Esophagus (tissue), 2 donors: ENCODE measurements at regions not wholly inside any gene's neighbourhood (a gene's known extent, or its start where the extent isn't known, plus 50 kb on each side); places are given as distances from the start of the nearest gene placed in this dataset.

ENCODE experiments used
- H3K27ac ChIP-seq, 2 donors: one replicate each; pipeline ENCODE4 v1.5.1; 2013; ENCODE audit warnings: low read depth in 2 of 2, mild to moderate bottlenecking in 2 of 2, inconsistent platforms in 1 of 2, low read length in 1 of 2, moderate library complexity in 1 of 2
- H3K27me3 ChIP-seq, 2 donors: one replicate each; pipeline ENCODE4 v1.6.1; 2013; ENCODE audit warnings: low read length in 2 of 2, control low read depth in 1 of 2, mild to moderate bottlenecking in 1 of 2; ENCODE audit not compliant: insufficient read depth in 2 of 2, control insufficient read depth in 1 of 2
- H3K36me3 ChIP-seq, 2 donors: one replicate each; pipeline ENCODE4 v1.6.1; 2013; ENCODE audit warnings: low read length in 1 of 2; ENCODE audit not compliant: control insufficient read depth in 2 of 2, insufficient read depth in 2 of 2
- H3K4me1 ChIP-seq, 2 donors: one replicate each; pipeline ENCODE4 v1.6.1; 2013; ENCODE audit warnings: low read length in 1 of 2; ENCODE audit not compliant: control insufficient read depth in 2 of 2, insufficient read depth in 2 of 2
- H3K4me3 ChIP-seq, 2 donors: one replicate each; pipeline ENCODE4 v1.5.1; 2013; ENCODE audit warnings: low read length in 2 of 2, mild to moderate bottlenecking in 2 of 2, low read depth in 1 of 2, moderate library complexity in 1 of 2
- H3K9me3 ChIP-seq, 2 donors: one replicate each; pipeline ENCODE4 v1.6.1; 2013; ENCODE audit warnings: mild to moderate bottlenecking in 2 of 2, low read depth in 1 of 2, low read length in 1 of 2, moderate library complexity in 1 of 2; ENCODE audit not compliant: control insufficient read depth in 2 of 2, insufficient read depth in 1 of 2
- WGBS, 2 donors: extraction: QIAGEN DNeasy Blood & Tissue Kit; methylation state at CpG; one replicate each; pipeline ENCODE4 v1.1.7; 2013; 5-methylcytosine and 5-hydroxymethylcytosine counted together
- donor health status: healthy with polysubstance abuse.
- donor health status: Bipolar disorder and iron deficiency.

DNA sequence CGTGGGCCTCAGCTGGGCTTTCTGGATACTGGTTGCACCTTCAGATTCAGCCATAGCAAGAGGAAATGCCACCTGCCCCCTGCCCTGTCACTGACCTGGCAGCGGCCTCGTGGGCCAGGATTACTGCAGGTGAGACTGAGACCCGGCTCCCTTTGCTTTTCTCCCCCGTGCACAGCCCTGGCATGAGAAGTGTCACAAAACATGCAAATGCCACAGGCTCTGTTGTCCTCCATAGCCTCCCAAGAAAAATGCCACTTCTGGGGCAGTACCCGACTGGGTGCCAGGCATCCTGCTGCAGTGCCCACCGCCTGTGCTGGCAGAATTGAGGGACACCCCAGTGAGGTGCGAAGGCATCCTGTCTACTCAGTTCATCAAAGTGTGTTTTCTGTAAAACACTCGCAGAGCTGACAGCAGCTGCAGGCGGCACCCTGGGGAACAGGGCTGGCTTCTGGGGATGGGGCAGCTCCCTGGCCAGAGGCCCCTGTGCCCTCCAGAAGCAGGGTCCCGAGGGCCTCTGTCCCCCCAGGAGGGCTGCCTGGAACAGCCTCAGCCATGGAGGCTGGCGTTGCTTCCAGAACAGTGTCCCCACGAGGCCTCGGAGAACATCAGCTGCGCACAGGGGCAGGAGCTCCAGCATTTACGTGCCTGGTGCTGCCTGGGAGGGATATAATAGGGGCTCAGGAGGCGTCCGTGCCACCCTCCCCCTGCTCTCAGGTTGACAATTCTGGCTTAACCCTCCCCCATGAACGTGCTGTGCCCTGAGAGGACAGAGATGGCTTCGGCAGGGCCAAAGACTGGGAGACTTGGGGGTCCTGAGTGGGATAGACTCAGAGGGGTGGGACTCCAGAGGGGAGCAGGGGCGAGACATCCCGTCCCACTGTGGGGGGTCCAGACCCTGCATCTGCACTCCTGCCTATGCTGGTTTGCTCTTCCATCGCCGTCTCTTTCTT is 99.5 kb upstream of the NKX1-1 start:
- 58 to 62% methylated on average over 24 of the region's 24 CpGs for WGBS, 2 donors

DNA sequence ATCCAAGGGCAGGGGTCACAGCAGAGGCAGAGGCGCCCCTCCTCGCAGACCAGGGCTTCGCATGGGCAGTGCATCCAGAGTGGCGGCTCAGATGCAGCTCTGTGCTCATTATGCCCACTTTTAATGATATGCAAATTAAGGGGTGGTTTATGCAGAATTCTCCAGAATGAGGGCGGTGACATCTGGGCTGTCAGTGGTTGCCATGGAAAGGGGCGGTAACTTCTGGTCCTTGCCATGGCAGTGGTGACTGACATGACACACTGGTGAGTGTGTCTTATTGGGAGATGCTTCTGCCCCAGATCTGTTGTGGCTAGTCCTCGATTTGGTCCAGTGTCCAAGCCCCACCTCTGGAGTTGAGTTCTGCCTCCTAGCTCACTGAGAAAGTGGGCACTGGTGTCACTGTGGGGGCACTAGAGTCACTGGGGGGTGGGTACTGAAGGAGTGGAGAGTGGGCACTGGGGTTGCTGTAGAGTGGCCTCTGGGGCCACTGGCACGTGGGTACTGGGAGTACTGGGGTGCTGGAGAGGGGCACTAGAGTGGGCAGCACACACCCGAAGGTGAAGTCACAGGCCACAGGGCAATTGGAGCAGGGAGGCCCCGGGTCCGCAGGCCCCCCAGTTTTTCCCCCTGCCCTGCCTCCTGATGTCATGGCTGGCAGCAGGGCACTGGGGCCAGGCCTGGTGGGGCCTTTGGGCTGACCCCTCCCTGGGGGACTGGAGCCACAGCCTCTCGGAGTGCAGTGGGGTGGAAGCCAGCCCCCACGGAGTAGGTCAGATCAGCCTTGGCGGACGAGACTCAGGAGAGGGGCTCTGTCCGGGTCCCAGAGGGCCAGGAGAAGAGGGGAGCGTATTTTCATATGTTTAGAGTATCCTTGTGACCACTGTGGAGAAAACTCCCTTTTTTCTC is 98.6 kb upstream of the NKX1-1 start:
- no peaks in the 10 kb centered on the region for H3K36me3 ChIP-seq
- H3K9me3 ChIP-seq, result peaks cover 3 to 4% of the 10 kb centered on the region in 2 donors
- H3K27me3 ChIP-seq, result no peaks in the 10 kb centered on the region
- H3K27ac ChIP-seq, result no peak overlapping the region
- H3K4me3 ChIP-seq, result no peak overlapping the region
- 77 to 82% methylated on average over 17 of the region's 17 CpGs for WGBS, 2 donors
- no peaks in the 10 kb centered on the region for H3K4me1 ChIP-seq

More for the DNA sequence above, 99.5 kb upstream of the NKX1-1 start:
- Histone ChIP-seq H3K9me3 (peaks cover 3 to 4% of the 10 kb centered on the region in 2 donors), H3K4me3 (no peak overlapping the region), H3K27ac (no peak overlapping the region), H3K27me3 (no peaks in the 10 kb centered on the region), H3K36me3 (no peaks in the 10 kb centered on the region), H3K4me1 (no peaks in the 10 kb centered on the region)

DNA sequence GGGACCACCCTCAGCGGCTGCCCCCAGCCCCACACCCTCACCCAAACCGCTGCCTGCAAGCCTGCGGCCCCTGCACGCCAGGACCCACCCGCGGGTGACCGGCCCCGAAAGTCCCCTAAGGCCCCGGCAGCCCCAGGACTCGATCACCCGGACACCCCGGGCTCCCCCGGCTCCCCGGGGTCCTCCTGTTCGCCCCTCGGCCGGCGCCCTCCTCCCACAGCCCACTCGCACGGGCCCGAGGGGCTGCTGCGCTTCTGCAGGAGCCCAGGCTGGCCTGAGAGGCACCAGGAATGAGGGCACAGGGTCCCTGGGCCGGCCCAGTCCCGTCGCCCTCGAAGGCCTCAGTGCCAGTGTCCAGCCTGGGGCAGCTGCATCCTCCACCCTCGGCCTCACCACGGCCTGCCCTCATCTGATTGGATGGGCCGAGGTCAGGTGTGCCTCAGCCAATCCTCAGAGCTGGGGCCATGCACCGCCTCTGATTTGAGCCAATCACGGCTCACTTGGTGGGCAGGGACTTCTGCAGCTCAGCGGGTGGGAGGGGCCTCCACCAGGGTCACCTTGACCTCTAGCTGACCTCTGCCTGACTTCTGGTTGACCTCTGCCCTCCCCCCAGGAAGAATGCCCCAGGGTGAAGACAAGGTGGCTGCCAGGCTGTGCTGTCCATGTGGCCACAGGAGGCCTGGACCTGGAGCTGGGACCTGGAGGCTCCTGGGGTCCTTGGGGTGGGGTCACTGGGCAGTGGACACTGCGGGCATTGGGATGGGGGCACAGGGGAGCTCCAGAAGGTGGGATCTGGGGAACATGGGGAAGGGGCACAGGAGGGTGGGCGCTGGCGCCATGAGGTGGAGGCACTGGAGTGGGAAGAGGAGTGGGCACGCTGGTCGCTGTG is 97.6 kb upstream of the NKX1-1 start:
- H3K36me3 ChIP-seq, result no peaks in the 10 kb centered on the region
- WGBS, 2 donors, result 88 to 90% methylated on average over 34 to 37 of the region's 37 CpGs
- H3K4me3 ChIP-seq, result no peak overlapping the region
- peaks cover 3 to 4% of the 10 kb centered on the region in 2 donors for H3K9me3 ChIP-seq
- no peak overlapping the region for H3K27ac ChIP-seq
- H3K27me3 ChIP-seq, result no peaks in the 10 kb centered on the region
- H3K4me1 ChIP-seq, result no peaks in the 10 kb centered on the region

DNA sequence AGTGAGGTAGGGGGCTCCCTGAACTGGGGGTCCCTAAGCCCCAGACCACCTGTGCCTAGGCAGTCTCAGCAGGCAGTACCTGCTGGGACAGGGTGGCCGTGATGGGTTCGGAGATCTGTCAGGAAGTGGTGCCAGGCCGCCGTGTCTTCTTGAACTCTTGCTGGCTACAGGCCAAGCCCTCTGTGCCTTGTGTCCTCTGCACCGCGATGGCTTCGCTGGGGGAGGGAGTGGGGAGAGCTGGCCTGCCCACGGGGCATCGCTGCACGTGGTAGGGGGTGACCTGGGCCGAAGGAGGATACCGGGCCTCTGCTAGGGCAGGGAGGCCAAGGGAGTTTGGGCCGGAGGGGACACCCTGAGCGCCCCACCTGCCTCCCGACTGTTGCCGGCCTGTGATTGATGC is 96.7 kb upstream of the NKX1-1 start:
- no peaks in the 10 kb centered on the region for H3K36me3 ChIP-seq
- H3K4me1 ChIP-seq, result no peaks in the 10 kb centered on the region
- no peak overlapping the region for H3K27ac ChIP-seq
- no peaks in the 10 kb centered on the region for H3K27me3 ChIP-seq
- 54 to 62% methylated on average over 16 of the region's 16 CpGs for WGBS, 2 donors
- no peak overlapping the region for H3K4me3 ChIP-seq
- peaks cover under 1 to 3% of the 10 kb centered on the region in 2 donors for H3K9me3 ChIP-seq

DNA sequence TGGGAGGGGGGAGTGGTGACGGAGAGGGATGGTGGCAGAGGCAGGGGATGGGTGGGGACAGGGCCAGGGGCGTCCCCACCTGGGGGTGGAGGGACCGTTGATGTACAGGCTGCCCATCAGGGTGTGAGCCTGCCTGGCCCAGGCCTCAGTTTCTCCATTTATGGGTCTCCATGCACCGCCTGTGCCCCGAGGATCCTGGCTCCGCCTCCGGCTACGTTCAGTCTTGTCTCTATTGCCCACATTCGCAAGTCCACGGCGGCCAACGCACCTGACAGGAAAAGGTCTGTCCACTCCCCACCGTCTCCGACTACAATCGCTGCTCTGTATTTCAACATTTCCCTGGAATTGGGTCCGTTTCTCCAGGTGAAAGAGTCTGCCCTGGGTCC is 96.3 kb upstream of the NKX1-1 start:
- Histone ChIP-seq H3K4me1 (no peaks in the 10 kb centered on the region), H3K9me3 (peaks cover 0 to 3% of the 10 kb centered on the region in 2 donors), H3K27ac (no peak overlapping the region), H3K4me3 (no peak overlapping the region), H3K36me3 (no peaks in the 10 kb centered on the region), H3K27me3 (no peaks in the 10 kb centered on the region)
- WGBS, 2 donors, result 80 to 82% methylated on average over 14 to 16 of the region's 16 CpGs

DNA sequence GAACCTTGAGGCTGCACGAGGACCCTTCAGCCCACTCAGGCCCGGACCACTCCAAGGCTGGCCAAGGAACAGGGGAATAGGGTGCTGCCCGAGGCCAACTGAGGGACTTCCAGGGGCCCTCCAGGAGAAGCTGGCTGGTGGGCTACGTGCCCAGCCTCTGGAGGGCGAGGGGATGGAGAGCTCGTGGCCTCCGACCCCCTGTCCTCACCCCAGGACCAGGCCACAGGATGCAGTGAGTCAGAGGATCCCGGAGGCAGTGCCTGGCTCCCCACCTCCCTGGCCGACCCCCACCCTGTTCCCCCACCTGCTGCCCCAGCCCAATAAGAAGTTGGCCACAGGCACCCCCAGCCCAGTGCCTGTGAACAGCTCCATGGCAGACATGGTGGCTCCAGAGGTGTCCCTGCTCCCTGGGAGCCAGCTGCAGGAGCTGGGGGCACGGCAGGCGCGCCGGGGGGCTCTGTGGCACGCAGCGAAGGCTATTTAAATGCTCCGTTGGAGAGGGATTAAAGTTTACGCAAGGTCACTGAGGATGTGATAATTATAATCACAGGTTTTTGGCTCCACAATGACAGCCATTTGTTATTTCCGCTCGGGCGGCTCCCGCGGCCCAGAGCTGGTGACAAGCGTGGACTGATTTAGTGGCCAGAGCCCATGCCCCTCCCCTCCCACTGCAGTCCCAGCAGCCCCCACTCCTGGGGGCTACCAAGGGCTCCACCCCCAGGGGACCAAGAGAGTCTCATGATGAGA is 95.7 kb upstream of the NKX1-1 start:
- Histone ChIP-seq H3K27ac (no peak overlapping the region), H3K4me1 (no peaks in the 10 kb centered on the region), H3K36me3 (no peaks in the 10 kb centered on the region), H3K9me3 (peaks cover 0 to 3% of the 10 kb centered on the region in 2 donors), H3K4me3 (no peak overlapping the region), H3K27me3 (no peaks in the 10 kb centered on the region)
- WGBS, 2 donors, result 60 to 64% methylated on average over 23 of the region's 23 CpGs

DNA sequence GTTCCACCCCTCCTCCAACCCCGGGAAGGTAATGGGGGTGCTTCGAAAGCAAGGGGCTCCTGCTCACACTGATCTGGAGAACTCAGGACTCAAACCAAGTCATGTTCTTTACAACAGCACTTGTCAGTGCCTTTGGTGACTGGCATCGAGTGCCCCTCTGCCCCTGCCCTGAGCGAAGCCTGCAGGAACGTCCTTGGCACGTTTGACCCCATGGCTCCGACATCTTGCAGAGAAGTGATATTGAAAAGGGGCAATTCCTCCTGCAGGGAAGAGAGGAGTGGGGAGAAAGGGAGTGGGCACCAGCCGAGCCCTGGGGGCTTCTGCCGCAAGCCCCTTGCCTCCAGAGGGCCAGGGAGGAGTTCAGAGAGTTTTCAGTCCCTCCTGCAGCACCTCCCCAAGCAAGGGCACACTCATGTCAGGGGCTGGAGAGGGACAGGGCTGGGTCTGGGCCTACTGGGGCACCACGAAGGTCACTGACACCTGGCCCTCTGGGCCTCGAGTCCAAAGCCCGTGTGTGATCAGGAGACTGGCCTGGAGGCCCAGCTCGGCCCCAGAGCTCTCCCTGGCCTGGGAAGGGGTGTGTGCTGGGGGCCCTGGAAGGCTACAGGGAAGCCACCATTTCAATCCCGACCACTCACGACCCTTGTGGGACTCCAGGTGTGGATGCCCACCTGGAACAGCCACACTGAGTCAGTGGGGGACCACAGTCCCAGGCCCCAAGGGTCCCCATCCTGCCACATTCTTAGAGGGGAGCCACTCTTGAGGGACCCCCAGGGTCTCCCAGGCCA is 94.9 kb upstream of the NKX1-1 start:
- H3K9me3 ChIP-seq, result peaks cover 0 to 3% of the 10 kb centered on the region in 2 donors
- H3K36me3 ChIP-seq, result no peaks in the 10 kb centered on the region
- H3K27ac ChIP-seq, result no peak overlapping the region
- H3K4me3 ChIP-seq, result no peak overlapping the region
- 72 to 77% methylated on average over 15 of the region's 15 CpGs for WGBS, 2 donors
- no peaks in the 10 kb centered on the region for H3K27me3 ChIP-seq
- no peaks in the 10 kb centered on the region for H3K4me1 ChIP-seq

DNA sequence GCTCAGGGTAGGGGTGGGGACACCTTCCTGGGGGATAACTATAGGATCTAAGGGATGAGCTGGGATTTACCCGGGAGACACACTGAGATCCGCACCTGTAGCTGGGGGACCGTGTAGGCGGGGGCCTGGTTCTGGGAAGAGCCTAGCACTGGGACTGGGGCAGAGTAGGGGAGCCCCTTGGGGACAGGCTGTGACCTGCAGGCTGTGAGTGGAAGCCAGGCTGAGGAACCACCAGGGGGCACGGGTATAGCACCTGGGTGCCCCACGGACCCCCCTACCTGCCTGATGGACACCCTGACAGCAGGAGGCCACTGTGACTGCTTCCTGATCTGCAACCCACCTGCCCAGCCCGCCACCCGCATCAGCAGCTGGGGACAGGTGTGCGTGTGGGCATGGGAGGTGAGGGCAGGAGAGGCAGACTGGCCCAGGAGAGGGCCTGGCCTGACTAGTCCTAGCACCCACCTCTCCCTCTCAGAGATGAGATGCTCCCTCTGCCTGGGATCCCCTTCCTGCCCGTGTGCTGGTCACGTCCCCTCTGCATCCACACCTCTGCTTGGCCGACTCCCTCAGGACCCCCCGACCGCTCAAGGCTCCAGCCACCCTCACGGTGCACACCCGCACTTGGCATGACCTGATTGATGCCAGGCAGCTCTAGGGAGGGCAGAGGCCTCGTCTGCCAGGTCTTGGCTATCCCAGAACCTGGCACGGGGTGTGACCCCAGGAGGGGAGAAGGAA is 94.2 kb upstream of the NKX1-1 start:
- 83 to 84% methylated on average over 18 of the region's 18 CpGs for WGBS, 2 donors

More for the DNA sequence above, 94.2 kb upstream of the NKX1-1 start:
- Histone ChIP-seq H3K9me3 (peaks cover 0 to 3% of the 10 kb centered on the region in 2 donors), H3K4me1 (no peaks in the 10 kb centered on the region), H3K27ac (no peak overlapping the region), H3K27me3 (no peaks in the 10 kb centered on the region), H3K36me3 (no peaks in the 10 kb centered on the region), H3K4me3 (no peak overlapping the region)
